Hematopoietic multipotent progenitor cell treated with erythropoietin and hydrocortisone succinate and interleukin-3 and kit ligand, for 4 days (in vitro differentiated cells): ENCODE measurements at regions not wholly inside any gene's neighbourhood (a gene's known extent, or its start where the extent isn't known, plus 50 kb on each side); places are given as distances from the start of the nearest gene placed in this dataset.
"Not testable (repeated sequence)": the region's sequence is repeated elsewhere in the genome, so short reads cannot be mapped to it uniquely, and the experiment has no call there.

Experiments used
- DNase-seq: peaks from one replicate; pipeline ENCODE4 v3.0.0-alpha.2; 2015

GRCh38 chr2:13462464-13462863, 745.7 kb downstream of the TRIB2 start:
- DNase-seq = no peak

DNA sequence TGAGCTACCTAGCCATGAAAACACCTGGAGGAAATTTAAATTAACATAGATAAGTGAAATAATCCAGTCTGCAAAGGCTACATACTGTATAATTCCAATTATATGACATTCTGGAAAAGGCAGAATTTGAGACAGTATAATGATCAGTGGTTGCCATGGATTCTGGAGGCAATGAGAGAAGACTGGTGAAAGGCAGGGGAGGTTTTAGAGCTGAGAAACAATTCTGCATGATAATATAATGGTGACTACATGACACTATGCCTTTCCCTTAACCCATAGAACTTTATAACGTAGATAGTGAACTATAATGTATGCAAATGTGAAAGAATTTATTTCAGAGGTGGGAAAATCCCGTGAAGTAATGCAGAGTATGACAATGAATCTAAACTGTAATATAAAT, 749.3 kb downstream of the TRIB2 start:
- no peak for DNase-seq

- DNase-seq = no peak
Measured at GRCh38 chr2:13474538-13474937, 757.8 kb downstream of the TRIB2 start.

- DNase-seq = no peak
Measured at GRCh38 chr2:13480057-13480456, 763.3 kb downstream of the TRIB2 start.

DNA sequence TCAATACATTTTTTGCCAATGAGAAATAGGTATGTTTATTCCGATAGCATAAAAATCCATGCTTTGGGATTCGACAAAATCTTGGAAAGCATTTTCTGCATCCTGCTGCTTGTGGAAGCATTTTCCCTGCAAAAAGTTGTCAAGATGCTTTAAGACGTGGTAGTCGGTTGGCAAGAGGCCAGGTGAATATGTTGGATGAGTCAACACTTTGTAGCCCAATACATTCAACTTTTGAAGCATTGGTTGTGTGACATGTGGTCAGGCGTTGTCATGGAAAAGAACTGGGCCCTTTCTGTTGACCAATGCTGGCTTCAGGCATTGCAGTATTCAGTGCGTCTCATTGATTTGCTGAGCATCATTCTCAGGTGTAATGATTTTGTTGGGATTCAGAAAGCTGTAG, 764.5 kb downstream of the TRIB2 start:
- peak; percentile 1 for DNase-seq

- DNase-seq = no peak
Measured at GRCh38 chr2:13485256-13485655, 768.5 kb downstream of the TRIB2 start.

GRCh38 chr2:13488965-13489364, 772.2 kb downstream of the TRIB2 start:
- no peak for DNase-seq

DNA sequence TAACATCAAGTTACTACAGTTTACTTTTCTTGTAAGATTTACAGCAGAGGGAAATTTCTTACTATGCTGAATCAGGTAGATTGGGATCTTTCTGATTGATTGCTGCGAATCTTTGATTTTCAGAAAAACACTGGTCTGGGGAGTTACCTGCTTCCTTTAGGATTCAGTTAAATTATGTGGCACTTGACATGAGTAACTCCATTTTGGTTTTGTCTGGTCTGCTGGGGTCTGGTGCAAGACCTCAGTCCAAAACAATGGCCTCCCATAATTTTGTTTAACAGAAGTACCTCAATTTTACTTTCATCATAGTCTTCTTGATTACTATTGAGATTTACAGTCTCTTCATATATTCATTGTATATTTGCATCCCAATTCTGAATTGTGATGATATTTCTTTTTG, 775.5 kb downstream of the TRIB2 start:
- DNase-seq = no peak

GRCh38 chr2:13495051-13495450, 778.3 kb downstream of the TRIB2 start:
- DNase-seq = no peak

- DNase-seq = no peak
Measured at GRCh38 chr2:13504808-13505207, 788.1 kb downstream of the TRIB2 start.

- DNase-seq = no peak
Measured at GRCh38 chr2:13508671-13509070, 791.9 kb downstream of the TRIB2 start.

DNA sequence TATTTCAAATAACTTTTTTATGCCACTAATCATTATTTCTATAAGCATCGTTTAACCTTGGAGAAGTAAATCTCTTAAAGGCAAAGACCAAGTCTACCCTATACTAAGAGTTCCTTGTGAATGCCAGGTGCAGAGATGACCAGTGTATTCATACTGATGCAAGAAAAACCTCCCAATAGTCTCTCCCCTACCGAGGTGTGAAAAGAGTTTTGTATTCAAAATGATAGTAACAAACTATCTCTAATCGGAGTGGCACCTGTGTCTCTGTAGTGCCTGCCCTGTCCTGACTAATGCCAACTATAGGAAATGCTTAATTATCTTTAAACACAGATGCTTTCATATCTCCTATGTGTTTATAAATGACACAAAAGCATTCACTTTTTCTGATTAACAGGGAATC, 798.5 kb downstream of the TRIB2 start:
- DNase-seq = no peak

- DNase-seq = no peak
Measured at GRCh38 chr2:13522096-13522495, 805.4 kb downstream of the TRIB2 start.

DNA sequence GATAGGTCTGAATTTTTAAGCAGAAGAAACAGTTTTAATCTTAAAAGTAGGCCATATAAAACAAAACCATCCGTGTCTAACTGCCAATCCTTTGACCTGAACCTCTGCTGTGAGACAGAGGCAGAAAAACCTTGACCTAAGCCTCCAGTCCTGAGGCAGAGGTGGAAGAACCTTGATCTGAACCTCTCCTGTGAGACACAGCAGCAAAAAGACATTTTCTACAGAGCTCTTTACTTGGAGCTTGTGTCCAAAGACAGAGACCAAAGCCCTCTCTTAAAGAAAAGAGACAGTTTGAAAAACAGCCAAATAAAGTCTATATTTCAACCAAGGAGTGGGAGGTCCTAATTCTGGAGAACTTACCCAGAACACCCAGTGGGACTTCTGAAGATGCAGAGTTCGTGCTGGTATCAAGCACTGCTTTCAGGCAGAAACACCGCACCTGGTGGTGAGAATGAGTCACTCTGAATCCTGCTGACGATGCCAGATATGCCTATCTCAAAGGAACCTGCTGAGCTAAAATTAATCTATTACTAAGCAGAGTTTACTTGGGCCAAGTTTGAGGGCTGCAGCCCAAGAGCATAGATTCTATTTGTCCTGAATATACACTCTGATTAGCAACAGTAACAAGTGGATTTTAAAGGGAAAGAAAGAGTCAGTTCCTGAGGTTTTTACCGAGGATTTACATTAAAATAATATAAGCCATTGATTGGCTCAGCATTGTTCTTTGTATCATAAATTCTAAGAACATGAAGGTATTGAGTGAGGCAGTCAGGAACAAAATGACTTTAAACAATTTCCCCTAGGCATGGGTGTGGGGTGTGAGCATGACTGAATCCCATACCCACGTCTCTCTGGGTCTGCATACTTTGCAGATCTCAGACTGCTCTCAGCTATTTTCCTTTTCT, 806.4 kb downstream of the TRIB2 start:
- DNase-seq = no peak

DNA sequence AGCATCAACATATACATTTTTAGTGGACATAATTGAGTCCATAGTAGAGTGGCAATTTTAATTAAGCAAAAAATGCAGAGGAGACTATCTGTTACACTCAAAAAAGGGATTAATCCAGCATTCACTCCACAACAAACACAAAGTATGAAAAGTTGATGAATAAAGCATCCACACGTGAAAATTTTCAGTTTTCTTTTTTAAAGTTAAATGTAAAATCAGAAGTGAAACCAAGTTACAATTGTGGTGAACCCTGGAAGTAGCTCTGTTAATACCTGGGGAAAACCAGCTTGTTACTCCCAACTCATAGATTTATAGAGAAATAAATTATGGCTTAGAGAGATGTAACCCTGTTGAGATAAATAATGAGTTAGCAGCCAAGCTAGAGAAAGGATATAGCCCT, 807.8 kb downstream of the TRIB2 start:
- DNase-seq = no peak

DNA sequence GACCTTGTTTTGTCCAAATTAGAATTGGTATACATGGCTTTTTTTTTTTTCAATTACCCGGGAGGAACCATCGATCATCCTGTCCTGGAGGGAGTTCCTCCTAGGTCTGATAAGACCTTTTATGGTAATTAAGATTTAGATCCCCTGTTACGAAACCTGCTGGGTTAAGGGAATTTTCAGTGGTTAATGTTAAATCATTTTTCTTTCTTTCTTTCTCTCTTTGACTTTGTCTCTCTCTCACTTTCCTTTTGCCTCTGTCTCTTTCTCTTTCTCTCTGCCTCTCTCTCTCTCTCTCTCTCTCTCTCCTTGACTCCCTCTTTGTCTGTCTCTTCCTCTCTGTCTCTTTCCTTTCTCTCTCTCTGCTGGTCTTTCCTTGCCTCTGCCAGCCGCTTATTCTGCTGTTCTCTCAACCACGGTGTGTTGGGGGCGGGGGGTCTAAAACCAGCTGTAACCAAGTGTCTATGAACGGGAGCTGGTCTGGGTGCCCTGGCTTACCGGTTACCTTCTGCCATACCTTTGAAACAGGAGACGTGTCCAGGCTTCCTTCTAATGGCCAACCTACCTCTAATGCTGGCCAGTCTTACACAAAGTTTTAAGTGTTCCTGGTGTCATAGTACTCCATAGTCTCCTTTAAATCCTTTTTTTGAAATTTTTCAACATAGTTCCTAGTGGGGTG, 815.1 kb downstream of the TRIB2 start:
- not testable (repeated sequence) for DNase-seq

- DNase-seq = not testable (repeated sequence)
Measured at GRCh38 chr2:13532781-13533523, 816.2 kb downstream of the TRIB2 start.

DNA sequence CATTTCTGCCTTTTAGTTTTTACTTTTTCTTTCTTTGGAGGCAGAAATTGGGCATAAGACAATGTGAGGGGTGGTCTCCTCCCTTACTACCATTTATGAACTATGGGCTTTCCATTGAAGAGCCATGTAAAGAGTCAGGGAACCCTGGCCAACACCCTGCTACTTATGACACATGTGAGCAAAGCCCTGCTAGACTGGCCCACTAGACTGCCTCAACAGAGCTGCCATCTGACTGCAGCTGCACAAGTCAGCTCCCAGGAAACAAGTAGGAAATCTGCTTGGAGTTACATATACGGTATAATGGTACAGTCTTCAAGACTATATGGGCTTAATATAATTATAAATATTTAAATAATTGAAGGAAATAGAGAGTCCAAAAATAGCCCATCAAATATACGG, 816.8 kb downstream of the TRIB2 start:
- no peak for DNase-seq

- no peak for DNase-seq
Measured at GRCh38 chr2:13536941-13537340, 820.2 kb downstream of the TRIB2 start.

GRCh38 chr2:13537771-13538349, 821.1 kb downstream of the TRIB2 start:
- no peak for DNase-seq

DNA sequence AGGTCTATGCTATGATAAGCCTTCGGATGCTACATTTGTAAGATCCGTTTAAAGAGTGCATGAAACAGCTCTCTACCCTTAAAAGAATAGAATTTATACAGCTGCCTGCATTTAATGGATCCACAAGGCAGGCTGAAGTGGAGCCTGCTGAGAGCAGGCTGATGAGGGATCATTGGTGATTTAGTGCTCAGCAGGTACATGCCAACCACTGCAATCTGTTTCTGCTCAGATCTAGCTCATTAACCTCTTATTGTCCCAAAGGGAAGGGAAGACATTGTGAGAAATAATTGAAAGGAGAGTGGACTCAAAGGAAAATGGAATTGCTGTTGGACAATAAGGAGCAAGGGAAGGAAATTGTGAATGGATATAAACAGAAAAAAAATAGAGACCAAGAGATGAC, 822.6 kb downstream of the TRIB2 start:
- no peak for DNase-seq

GRCh38 chr2:13542061-13542460, 825.3 kb downstream of the TRIB2 start:
- no peak for DNase-seq

GRCh38 chr2:13542642-13543041, 825.9 kb downstream of the TRIB2 start:
- no peak for DNase-seq
